ENCODE measurements at regions not wholly inside any gene's neighbourhood (a gene's known extent, or its start where the extent isn't known, plus 50 kb on each side); places are given as distances from the start of the nearest gene placed in this dataset.
"Not testable (repeated sequence)": the region's sequence is repeated elsewhere in the genome, so short reads cannot be mapped to it uniquely, and the experiment has no call there.

GRCh38 chr16:58866935-58867334 is 132.8 kb upstream of the GOT2 start:
- no peak for DNase-seq

DNA sequence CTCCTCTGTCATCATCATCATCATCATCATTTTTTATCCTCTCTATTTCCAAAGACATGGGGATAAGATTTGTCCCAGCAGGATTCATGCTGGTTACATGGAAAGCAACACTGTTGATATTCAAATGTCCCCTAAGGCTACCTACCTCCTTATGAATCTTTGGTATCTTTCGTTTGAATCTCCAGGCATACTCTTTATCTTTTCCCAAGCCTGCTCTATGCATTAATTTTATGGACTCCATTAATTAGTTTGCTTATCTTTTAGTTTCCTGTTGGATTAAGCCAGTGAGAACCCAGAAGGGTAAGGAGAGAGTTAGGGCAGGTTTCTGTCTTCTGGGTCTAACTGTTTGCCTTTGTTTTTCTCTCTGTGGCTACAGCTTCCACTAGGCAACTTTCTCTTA is 129.6 kb upstream of the GOT2 start:
- DNase-seq = no peak

DNA sequence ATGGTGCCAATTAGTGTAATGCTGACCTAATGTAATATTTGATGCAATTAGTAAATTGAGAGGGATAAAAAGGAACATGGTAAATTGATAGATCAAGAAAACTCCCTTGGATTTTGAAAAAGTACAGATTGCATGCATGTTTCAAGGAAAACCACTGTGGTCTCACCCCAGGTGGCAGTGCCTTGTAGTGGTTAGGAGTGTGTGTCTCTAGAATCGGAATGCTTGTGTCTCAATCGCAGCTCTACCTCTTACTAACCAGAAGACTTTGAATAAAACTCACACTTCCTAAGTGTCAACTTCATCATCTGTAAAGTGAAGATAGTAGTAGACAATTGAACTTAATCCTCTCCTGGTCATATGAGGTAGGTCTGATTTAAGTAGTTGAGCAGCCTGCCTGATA is 128.9 kb upstream of the GOT2 start:
- DNase-seq = no peak

- DNase-seq = no peak
These were observed 128.4 kb upstream of the GOT2 start for GRCh38 chr16:58862334-58863021.

DNA sequence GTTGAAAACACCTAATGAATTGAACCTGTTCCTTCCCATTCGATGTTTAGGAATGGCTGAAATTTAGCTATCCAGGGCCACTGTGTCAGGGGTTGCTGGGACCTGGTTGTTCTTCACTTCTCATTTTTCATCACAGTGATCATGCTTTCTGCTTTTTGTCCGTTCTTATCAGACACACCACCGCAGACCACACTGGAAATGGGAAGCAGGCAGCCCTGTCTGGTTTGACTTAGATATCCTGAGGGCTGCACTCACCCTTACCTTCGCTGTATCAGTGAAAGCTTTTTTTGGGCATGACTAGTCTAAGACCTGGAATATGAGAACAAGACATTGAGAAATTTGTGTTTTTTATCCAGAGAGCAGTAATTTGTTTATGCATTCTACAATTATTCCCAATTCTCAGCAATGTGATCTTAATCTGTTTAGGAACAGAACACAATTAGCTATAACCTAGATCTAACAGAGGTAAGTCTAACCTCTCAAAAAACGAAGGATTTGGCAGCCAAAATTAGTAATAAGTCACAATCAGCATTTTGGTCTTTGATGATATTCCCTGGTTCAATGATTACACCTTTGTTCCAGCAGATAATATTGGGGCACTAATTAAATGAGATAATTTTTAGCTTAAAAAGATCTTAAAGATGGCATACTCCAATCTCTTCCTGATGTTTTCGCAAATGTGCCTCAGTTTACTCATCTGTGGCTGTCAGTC is 126.0 kb upstream of the GOT2 start:
- no peak for DNase-seq

DNA sequence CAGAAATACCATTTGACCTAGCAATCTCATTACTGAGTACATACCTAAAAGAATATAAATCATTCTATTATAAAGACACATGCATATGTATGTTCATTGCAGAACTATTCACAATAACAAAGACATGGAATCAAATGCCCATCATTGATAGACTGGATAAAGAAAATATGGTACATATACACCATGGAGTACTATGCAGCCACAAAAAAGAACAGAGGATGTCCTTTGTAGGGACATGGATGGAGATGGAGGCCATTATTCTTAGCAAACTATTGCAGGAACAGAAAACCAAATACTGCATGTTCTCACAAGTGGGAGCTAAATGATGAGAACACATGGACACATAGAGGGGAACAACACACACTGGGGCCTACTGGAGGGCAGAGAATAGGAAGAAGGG is 124.5 kb upstream of the GOT2 start:
- not testable (repeated sequence) for DNase-seq

GRCh38 chr16:58855291-58855863 is 121.3 kb upstream of the GOT2 start:
- no peak for DNase-seq

DNA sequence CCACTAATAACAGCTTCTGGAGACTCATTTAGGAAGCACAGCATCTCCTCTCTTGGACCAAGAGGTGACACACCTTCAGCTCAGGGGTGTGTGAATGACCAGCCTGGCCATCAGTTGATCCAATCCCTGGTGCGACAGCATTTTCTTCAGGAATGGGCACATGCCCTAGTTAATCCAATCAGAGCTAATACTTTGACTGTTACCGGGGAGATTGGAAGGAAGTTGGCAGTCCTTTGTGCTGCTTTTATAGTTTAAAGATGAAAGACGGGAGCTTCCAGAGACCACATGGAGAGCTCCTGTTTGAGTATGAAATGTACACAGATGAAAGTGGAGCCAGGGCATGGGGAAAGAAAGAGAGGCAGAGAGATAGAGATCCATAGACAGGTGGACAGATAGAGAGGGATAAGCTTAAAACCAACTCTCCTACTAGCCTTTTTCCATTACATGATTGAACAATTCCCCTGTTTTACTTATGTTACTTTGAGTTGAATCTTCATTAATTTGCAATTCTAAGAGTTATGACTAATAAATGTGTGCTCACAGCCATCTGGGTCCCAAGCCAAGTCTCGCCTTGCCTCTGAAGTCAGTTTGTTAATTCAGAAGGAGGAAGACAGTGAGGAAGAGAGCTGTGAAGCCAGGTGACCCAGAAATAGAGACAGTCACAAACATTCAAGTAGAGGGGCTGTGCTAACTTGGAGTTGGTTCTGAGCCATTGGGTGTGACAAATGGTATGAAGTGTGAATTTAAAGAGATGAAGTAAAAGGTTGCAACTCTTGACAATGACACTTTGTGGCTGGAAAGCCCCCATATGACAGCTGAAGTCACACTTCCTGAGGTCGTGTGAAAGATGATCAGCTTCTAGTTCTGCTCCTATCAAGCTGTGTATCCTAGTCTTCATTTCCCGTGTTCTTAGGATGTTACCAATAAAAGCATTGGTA is 120.0 kb upstream of the GOT2 start:
- DNase-seq = no peak

DNA sequence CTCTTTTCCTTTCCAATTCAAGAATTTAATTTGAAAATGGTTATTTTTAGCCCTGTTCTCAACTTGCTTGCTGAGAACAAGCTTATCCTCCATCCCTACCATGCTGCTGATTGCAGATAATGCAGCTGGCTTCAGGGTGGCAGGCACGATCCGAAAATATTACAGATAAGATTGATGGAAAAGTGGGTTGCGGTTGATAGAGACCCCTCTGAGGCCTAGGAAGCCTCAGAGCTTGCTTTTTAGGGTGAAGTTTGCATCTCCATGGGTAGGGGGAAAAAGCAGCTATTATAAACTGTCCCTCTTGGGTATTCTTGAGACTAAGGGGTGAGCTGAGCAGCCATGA is 116.5 kb upstream of the GOT2 start:
- no peak for DNase-seq

DNA sequence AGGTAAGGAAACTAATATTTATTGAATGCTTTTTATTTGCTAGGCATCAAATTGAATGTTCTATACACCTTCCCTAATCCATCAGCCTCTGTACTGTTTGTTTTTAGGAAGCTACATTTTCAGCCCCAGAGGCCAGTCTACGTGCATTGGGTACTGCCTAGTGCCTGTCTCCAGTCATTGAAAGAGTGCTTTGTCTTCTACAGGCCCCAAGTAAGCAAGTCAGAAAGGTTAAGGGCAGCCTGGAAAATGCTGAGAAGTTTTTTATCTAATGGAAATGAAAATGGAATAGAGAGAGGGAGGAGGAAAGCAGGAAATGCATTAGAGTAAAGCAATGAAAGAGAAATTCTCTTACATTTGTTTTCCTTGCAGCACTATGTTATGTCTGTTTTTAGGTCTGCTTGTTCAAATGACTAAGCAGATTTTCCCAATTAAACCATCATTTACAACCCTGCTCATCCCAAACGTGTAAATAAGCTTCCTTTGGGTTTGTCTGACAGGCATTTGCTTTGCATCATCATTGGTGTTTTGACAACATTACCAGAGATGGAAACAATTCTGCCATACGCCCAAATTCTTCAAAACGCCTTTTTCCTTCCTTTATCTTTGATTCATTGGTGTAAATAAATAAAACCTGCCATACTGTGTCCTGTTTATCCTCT is 116.0 kb upstream of the GOT2 start:
- no peak for DNase-seq

DNA sequence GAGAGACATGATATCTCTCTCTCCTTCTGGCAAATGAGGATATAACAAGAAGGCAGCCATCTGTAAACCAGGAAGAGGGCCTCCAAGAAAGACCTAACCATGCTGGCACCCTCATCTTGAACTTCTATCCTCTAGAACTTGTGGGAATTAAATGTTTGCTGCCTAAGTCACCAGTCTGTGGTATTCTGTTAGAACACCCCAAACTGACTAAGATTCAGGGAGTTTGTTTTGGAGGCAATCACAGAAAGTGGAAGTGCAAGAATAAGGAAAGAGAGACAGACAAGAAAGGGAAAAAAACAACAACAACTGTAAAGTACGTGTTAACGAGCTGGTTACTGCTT is 114.5 kb upstream of the GOT2 start:
- DNase-seq = no peak

- DNase-seq = no peak
These were observed 114.0 kb upstream of the GOT2 start for GRCh38 chr16:58847902-58848661.

- not testable (repeated sequence) for DNase-seq
These were observed 112.1 kb upstream of the GOT2 start for GRCh38 chr16:58846226-58846625.

- peak; percentile 22 for DNase-seq
These were observed 109.6 kb upstream of the GOT2 start for GRCh38 chr16:58843675-58844074.

GRCh38 chr16:58842746-58843145 is 108.6 kb upstream of the GOT2 start:
- DNase-seq = no peak

GRCh38 chr16:58842156-58842555 is 108.0 kb upstream of the GOT2 start:
- no peak for DNase-seq

- no peak for DNase-seq
These were observed 103.8 kb upstream of the GOT2 start for GRCh38 chr16:58837950-58838349.

GRCh38 chr16:58836427-58836826 is 102.3 kb upstream of the GOT2 start:
- DNase-seq = no peak

DNA sequence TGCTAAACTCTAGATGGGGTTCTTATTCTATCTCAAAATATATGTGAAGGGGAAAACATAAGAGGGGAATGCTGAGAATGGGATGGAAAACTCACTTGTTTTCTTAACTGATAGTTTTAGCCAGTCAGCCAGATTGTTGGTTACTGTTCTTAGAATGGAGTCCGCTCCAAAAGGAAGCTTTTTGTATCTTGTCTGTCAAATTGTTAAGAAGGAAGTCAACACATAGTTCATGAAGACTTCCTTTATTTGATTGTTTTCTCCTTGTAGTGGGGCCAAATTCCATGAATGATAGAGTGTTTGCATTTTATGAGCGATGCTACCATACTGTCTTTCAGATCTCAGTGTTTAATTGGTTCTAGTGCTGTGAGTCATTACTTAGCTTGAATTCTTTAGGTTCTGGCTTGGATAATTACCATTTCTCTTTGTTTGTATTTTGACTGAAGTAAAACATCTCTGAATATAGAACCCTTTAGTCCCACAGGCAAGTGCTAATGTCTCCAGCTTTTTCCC is 98.3 kb upstream of the GOT2 start:
- no peak for DNase-seq

GRCh38 chr16:58831386-58831785 is 97.3 kb upstream of the GOT2 start:
- DNase-seq = no peak

GRCh38 chr16:58828901-58829545 is 94.9 kb upstream of the GOT2 start:
- no peak for DNase-seq

All from RPMI8226 (cell line).